SK-N-SH (cell line): ENCODE measurements at regions not wholly inside any gene's neighbourhood (a gene's known extent, or its start where the extent isn't known, plus 50 kb on each side); places are given as distances from the start of the nearest gene placed in this dataset.

ENCODE experiments used
- CTCF ChIA-PET: fragments of 300-600, 350-600 bp; formaldehyde crosslinking; extraction: SDS; loops from one replicate; lab custom pipeline; 2021; lab: Yijun Ruan, JAX
- POLR2A ChIA-PET: fragments of 350-600 bp; sonication (Branson Sonifier 250); formaldehyde crosslinking; extraction: SDS; loops from one replicate; lab custom pipeline; 2020; ENCODE audit warnings: antibody characterized with exemption, inconsistent platforms; lab: Yijun Ruan, JAX
- DNase-seq: peaks from one replicate; pipeline ENCODE4 v3.0.0; 2012
- H2AFZ ChIP-seq: fragments of 200-600 bp; sonication (generic); 2 replicates; pipeline ENCODE4 v1.8.1; 2016; ENCODE audit warnings: antibody characterized with exemption, mild to moderate bottlenecking, low read depth
- H3F3A ChIP-seq: fragments of 200-600 bp; sonication (generic); replicated peaks from 2 replicates; pipeline ENCODE3; 2016; ENCODE audit warnings: antibody characterized with exemption, mild to moderate bottlenecking; ENCODE audit not compliant: insufficient read depth
- H3K27ac ChIP-seq, 2 experiments: fragments of 200-500 bp in 1 of 2; fragments of 200-600 bp in 1 of 2; sonication (Bioruptor generic) in 1 of 2; sonication (generic), shearing (Covaris generic) in 1 of 2; 2 replicates each; pipeline versions ENCODE4 v1.5.1 to v1.6.1; 2014 to 2016; ENCODE audit warnings: low read depth in 2 of 2, inconsistent platforms in 1 of 2, low read length in 1 of 2, mild to moderate bottlenecking in 1 of 2, mixed read lengths in 1 of 2
- H3K27me3 ChIP-seq: fragments of 200-600 bp; sonication (generic), shearing (Covaris generic); 2 replicates; pipeline ENCODE4 v1.6.1; 2016; ENCODE audit warnings: mixed run types; ENCODE audit not compliant: insufficient read depth
- H3K36me3 ChIP-seq, 2 experiments: fragments of 200-500 bp in 1 of 2; fragments of 200-600 bp in 1 of 2; sonication (Bioruptor generic) in 1 of 2; sonication (generic) in 1 of 2; replicated peaks in 1 of 2; 2 replicates each; pipeline versions ENCODE3 to v1.5.1; 2014 to 2016; ENCODE audit warnings: low read length in 1 of 2, mild to moderate bottlenecking in 1 of 2; ENCODE audit not compliant: insufficient read depth in 2 of 2, control insufficient read depth in 1 of 2
- H3K4me1 ChIP-seq, 2 experiments: fragments of 200-500 bp in 1 of 2; fragments of 200-600 bp in 1 of 2; sonication (Bioruptor generic) in 1 of 2; sonication (generic), shearing (Covaris generic) in 1 of 2; 2 replicates each; pipeline versions ENCODE4 v1.5.1 to v1.6.1; 2014 to 2016; ENCODE audit warnings: low read depth in 1 of 2, low read length in 1 of 2, mixed run types in 1 of 2; ENCODE audit not compliant: insufficient read depth in 2 of 2, control insufficient read depth in 1 of 2
- H3K4me2 ChIP-seq: fragments of 200-600 bp; sonication (generic), shearing (Covaris generic); 2 replicates; pipeline ENCODE4 v1.6.1; 2017; ENCODE audit warnings: mixed run types
- H3K4me3 ChIP-seq, 2 experiments: fragments of 200-500 bp in 1 of 2; fragments of 200-600 bp in 1 of 2; sonication (Bioruptor generic) in 1 of 2; sonication (generic), shearing (Covaris generic) in 1 of 2; 2 replicates each; pipeline versions ENCODE4 v1.5.1 to v1.8.1; 2014 to 2016; ENCODE audit warnings: low read depth in 2 of 2, inconsistent platforms in 1 of 2, low read length in 1 of 2, mild to moderate bottlenecking in 1 of 2, mixed read lengths in 1 of 2, moderate library complexity in 1 of 2
- H3K79me2 ChIP-seq: fragments of 200-600 bp; sonication (generic); 2 replicates; pipeline ENCODE4 v1.8.1; 2017; ENCODE audit warnings: mild to moderate bottlenecking; ENCODE audit not compliant: insufficient read depth
- H3K9ac ChIP-seq: fragments of 200-600 bp; sonication (generic); 2 replicates; pipeline ENCODE4 v1.6.1; 2017; ENCODE audit warnings: mixed run types
- H3K9me2 ChIP-seq: fragments of 200-600 bp; sonication (generic); 2 replicates; pipeline ENCODE4 v1.6.1; 2017; ENCODE audit warnings: mixed run types
- H3K9me3 ChIP-seq: fragments of 200-600 bp; sonication (generic); 2 replicates; pipeline ENCODE4 v1.6.1; 2017; ENCODE audit warnings: mixed run types, mild to moderate bottlenecking, moderate library complexity
- H4K20me1 ChIP-seq: fragments of 200-600 bp; sonication (generic); 2 replicates; pipeline ENCODE4 v1.6.1; 2017; ENCODE audit warnings: mild to moderate bottlenecking, mixed run types; ENCODE audit not compliant: insufficient read depth
- CHD2 ChIP-seq: fragments of 150-350 bp; IDR thresholded peaks from 2 replicates; pipeline ENCODE4 v1.6.1; 2018; ENCODE audit warnings: low read length; ENCODE audit not compliant: partially characterized antibody
- EZH2phosphoT487 ChIP-seq: fragments of 200-600 bp; sonication (generic); IDR thresholded peaks from 2 replicates; pipeline ENCODE4 v1.6.1; 2017; ENCODE audit warnings: low read depth, mixed run types, mild to moderate bottlenecking, antibody characterized with exemption, moderate library complexity, borderline replicate concordance
- MEF2A ChIP-seq: IDR thresholded peaks from 2 replicates; pipeline ENCODE4 v1.4.0; 2012; ENCODE audit warnings: low read depth, borderline replicate concordance
- MXI1 ChIP-seq: IDR thresholded peaks from 2 replicates; pipeline ENCODE4 v1.6.1; 2012; ENCODE audit warnings: mild to moderate bottlenecking, low read depth, low read length, improper control_type of control experiment
- NFIC ChIP-seq: IDR thresholded peaks from 2 replicates; pipeline ENCODE4 v1.4.0; 2012; ENCODE audit warnings: borderline replicate concordance
- NRF1 ChIP-seq: IDR thresholded peaks from 2 replicates; pipeline ENCODE4 v1.6.1; 2012; ENCODE audit warnings: low read depth, mild to moderate bottlenecking, low read length
- POLR2AphosphoS5 ChIP-seq: IDR thresholded peaks from 2 replicates; pipeline ENCODE4 v1.6.1; 2012; ENCODE audit warnings: low read depth, low read length
- RAD21 ChIP-seq: IDR thresholded peaks from 2 replicates; pipeline ENCODE4 v1.6.1; 2012; ENCODE audit warnings: mild to moderate bottlenecking, low read length
- RCOR1 ChIP-seq: fragments of 150-350 bp; IDR thresholded peaks from 2 replicates; pipeline ENCODE4 v1.6.1; 2017; ENCODE audit warnings: antibody characterized with exemption, low read length
- RFX5 ChIP-seq: IDR thresholded peaks from 2 replicates; pipeline ENCODE4 v1.6.1; 2012; ENCODE audit warnings: mild to moderate bottlenecking, improper control_type of control experiment, low read length
- RXRA ChIP-seq: IDR thresholded peaks from 2 replicates; pipeline ENCODE4 v1.4.0; 2012; ENCODE audit warnings: low read depth, mild to moderate bottlenecking, borderline replicate concordance
- SMC3 ChIP-seq: IDR thresholded peaks from 2 replicates; pipeline ENCODE4 v1.6.1; 2012; ENCODE audit warnings: low read depth, low read length, improper control_type of control experiment
- TAF1 ChIP-seq: IDR thresholded peaks from 2 replicates; pipeline ENCODE4 v1.6.1; 2012; ENCODE audit warnings: low read depth, mild to moderate bottlenecking, low read length, moderate library complexity, borderline replicate concordance
- TCF12 ChIP-seq: IDR thresholded peaks from 2 replicates; pipeline ENCODE4 v1.4.0; 2012
- YY1 ChIP-seq: IDR thresholded peaks from 2 replicates; pipeline ENCODE4 v1.4.0; 2012; ENCODE audit warnings: low read depth, mild to moderate bottlenecking
- WGBS: methylation state at CpG from one replicate; pipeline ENCODE4 v1.1.6; 2017; ENCODE audit warnings: low lambda C conversion rate; 5-methylcytosine and 5-hydroxymethylcytosine counted together
- TF ChIP-seq, protein P1 (sequence below): IDR thresholded peaks from 2 replicates; pipeline ENCODE4 v1.4.0; 2012; ENCODE audit warnings: low read depth, borderline replicate concordance
- TF ChIP-seq, protein P2 (sequence below): IDR thresholded peaks from 2 replicates; pipeline ENCODE4; 2012

DNA sequence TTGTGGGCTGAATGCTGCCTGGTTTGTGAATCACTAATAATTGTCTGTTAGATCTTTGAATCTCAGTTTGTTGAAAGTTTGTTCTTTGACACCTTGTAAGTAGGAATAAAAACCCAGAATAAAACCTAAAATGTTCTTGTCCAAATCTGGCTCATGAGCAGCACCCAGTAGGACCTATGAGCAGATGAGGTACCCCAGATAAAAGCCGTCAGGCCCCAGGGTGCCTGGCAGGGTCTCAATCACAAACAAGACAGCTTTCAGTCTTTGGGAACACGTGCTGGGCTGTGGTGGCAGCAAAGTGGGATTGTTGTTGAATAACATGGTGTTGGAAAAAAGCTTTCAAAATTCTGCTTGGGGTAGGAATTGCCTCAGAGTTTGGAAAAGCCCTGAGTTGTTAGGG, 52.1 kb upstream of the ECI2 start:
- no peak overlapping the region for H3K27ac ChIP-seq
- no peaks in the 10 kb centered on the region for H3K4me1 ChIP-seq
- no peaks in the 10 kb centered on the region for H3K9me3 ChIP-seq
- no peak overlapping the region for H3K9ac ChIP-seq
- no peaks in the 10 kb centered on the region for H4K20me1 ChIP-seq
- H3K9me2 ChIP-seq: no peaks in the 10 kb centered on the region
- no peak overlapping the region for H2AFZ ChIP-seq
- H3F3A ChIP-seq: no peaks in the 10 kb centered on the region
- WGBS: 3% methylated on average over 2 of the region's 2 CpGs
- no peaks in the 10 kb centered on the region; the same call in 1 of the 2 replicates for H3K27me3 ChIP-seq
- POLR2A ChIA-PET: no interaction called here
- no peak overlapping the region for H3K4me2 ChIP-seq
- CTCF ChIA-PET: interaction anchor here (1.5 kb wide), 1 partner anchor 21 kb away, joined by 3 read pairs; no protein-coding TSS in a partner anchor
- no peak overlapping the region for H3K4me3 ChIP-seq
- no peaks in the 10 kb centered on the region for H3K36me3 ChIP-seq
- H3K79me2 ChIP-seq: no peaks in the 10 kb centered on the region
- TF ChIP-seq TAF1: no peak
- no peak for TF ChIP-seq RCOR1
- TF ChIP-seq, protein P1, sequence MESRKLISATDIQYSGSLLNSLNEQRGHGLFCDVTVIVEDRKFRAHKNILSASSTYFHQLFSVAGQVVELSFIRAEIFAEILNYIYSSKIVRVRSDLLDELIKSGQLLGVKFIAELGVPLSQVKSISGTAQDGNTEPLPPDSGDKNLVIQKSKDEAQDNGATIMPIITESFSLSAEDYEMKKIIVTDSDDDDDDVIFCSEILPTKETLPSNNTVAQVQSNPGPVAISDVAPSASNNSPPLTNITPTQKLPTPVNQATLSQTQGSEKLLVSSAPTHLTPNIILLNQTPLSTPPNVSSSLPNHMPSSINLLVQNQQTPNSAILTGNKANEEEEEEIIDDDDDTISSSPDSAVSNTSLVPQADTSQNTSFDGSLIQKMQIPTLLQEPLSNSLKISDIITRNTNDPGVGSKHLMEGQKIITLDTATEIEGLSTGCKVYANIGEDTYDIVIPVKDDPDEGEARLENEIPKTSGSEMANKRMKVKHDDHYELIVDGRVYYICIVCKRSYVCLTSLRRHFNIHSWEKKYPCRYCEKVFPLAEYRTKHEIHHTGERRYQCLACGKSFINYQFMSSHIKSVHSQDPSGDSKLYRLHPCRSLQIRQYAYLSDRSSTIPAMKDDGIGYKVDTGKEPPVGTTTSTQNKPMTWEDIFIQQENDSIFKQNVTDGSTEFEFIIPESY: no peak
- TF ChIP-seq RFX5: no peak
- no peak for DNase-seq

DNA sequence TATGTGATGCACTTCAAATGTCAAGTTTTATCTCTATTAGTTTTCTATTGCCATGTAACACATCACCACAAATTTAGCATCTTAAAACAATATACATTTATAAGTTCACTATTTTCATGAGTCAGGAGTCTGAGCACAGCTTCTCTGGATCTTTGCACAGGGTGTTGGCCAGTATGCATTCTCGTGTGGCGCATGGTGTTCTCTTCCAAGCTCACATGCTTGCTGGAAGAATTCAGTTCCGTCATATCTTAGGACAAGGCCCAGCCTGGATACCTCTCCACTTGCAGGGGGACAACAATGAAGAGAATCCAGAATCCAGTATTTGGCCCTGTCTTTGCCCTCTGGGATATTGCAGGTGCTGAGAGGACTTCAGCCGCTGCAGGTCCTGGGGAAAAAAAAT, 51.0 kb upstream of the ECI2 start:
- ChIA-PET POLR2A (no interaction called here), CTCF (interaction anchor here (1.2 kb wide), 1 partner anchor 9 kb away, joined by 3 read pairs; no protein-coding TSS in a partner anchor)
- no peak for DNase-seq
- Histone ChIP-seq H2AFZ (no peak overlapping the region), H3K4me1 (no peaks in the 10 kb centered on the region), H3K36me3 (no peaks in the 10 kb centered on the region), H3K27me3 (no peaks in the 10 kb centered on the region; the same call in 1 of the 2 replicates), H3K9ac (no peak overlapping the region), H3K4me3 (no peak overlapping the region), H3K9me2 (no peaks in the 10 kb centered on the region), H3K79me2 (no peaks in the 10 kb centered on the region)
- no peak for TF ChIP-seq TCF12
- TF ChIP-seq NRF1: no peak
- no peak for TF ChIP-seq RXRA
- no peak for TF ChIP-seq MEF2A
- no peak for TF ChIP-seq SMC3
- no peak for TF ChIP-seq EZH2phosphoT487
- TF ChIP-seq, protein P2, sequence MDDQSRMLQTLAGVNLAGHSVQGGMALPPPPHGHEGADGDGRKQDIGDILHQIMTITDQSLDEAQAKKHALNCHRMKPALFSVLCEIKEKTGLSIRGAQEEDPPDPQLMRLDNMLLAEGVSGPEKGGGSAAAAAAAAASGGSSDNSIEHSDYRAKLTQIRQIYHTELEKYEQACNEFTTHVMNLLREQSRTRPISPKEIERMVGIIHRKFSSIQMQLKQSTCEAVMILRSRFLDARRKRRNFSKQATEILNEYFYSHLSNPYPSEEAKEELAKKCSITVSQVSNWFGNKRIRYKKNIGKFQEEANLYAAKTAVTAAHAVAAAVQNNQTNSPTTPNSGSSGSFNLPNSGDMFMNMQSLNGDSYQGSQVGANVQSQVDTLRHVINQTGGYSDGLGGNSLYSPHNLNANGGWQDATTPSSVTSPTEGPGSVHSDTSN: no peak
- no peak for TF ChIP-seq POLR2AphosphoS5
- TF ChIP-seq MXI1: no peak
- no peak for TF ChIP-seq RFX5
- TF ChIP-seq NFIC: no peak
- no peak for TF ChIP-seq RAD21
- TF ChIP-seq CHD2: no peak
- no peak for TF ChIP-seq YY1
- TF ChIP-seq RCOR1: no peak
- no peak for TF ChIP-seq TAF1
- TF ChIP-seq, protein P1: no peak
- TF ChIP-seq, all 33 proteins: peak for 0
- Histone ChIP-seq H3K27ac (no peak overlapping the region), H3K9me3 (no peaks in the 10 kb centered on the region), H3K4me2 (no peak overlapping the region), H4K20me1 (no peaks in the 10 kb centered on the region), H3F3A (no peaks in the 10 kb centered on the region)
- 51% methylated on average over 4 of the region's 4 CpGs for WGBS
